ENCODE measurements at regions not wholly inside any gene's neighbourhood (a gene's known extent, or its start where the extent isn't known, plus 50 kb on each side); places are given as distances from the start of the nearest gene placed in this dataset.

- DNase-seq (ENCODE audit: low read depth in 2 of 2): no peak
Observed at GRCh38 chr9:8262625-8263622, 463.3 kb upstream of the DMAC1 start.

GRCh38 chr9:8261737-8262136 is 462.2 kb upstream of the DMAC1 start:
- DNase-seq (ENCODE audit: low read depth in 2 of 2): no peak

GRCh38 chr9:8259028-8259427 is 459.4 kb upstream of the DMAC1 start:
- no peak for DNase-seq (ENCODE audit: low read depth in 2 of 2)

DNA sequence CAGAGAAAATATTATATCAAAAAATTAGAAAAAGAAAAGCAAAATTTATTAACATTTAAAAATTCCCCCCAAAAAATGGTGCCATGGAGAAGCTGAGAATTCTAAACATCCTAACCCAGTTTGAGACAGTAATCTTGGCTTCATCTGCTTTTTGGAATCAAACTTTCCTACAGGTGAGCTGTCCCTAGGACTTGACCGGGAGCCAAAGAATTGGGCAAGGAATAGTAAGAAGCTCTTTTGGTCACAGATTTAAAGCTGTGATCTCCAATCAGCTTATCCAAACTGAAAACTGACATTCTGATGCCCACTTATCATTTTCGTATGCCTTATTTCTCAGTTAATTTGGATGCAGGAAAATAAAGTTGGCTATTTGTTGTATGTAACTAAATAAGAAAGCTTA is 457.3 kb upstream of the DMAC1 start:
- no peak for DNase-seq (ENCODE audit: low read depth in 2 of 2)

DNA sequence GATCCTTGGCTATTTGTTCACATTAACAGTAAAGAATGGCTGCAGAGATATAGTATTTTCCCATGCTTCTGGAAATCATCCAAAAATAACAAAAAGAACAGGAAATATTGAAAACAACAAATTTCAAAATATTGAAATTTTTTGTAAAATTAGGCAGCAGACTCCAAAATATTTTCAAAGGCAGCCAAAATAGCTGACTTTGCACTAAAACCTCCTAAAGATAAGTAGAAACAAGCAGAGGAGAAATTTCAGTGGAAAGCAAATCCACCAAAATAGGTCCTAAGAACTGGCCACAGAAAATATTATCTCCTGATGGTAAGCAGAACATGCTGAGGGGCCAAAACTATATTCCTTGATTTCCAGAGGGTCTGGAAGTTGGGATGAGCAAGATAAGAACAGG is 456.3 kb upstream of the DMAC1 start:
- no peak for DNase-seq (ENCODE audit: low read depth in 2 of 2)

DNA sequence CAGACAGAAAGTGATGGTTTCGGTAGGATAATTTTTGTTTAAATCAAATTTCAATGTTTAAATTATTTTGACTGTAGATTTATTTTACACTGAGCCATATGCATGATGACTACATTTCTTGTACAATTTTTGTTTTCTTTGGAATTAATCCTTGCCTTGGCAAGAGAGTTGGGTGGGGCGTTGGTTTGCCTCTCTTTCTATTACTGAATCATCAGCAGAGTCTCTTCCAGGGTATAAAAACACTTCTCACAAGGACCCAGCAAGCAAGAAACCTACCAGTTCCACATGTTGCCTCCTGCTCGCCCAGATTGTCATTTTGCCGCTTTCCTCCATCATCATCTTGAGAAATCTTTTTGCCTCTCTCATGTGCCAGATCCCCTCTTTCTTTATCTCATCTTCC is 455.0 kb upstream of the DMAC1 start:
- no peak for DNase-seq (ENCODE audit: low read depth in 2 of 2)

GRCh38 chr9:8252445-8252844 is 452.9 kb upstream of the DMAC1 start:
- DNase-seq (ENCODE audit: low read depth in 2 of 2): no peak

GRCh38 chr9:8251566-8251965 is 452.0 kb upstream of the DMAC1 start:
- no peak for DNase-seq (ENCODE audit: low read depth in 2 of 2)

- DNase-seq (ENCODE audit: low read depth in 2 of 2): no peak
Observed at GRCh38 chr9:8244505-8245092, 445.0 kb upstream of the DMAC1 start.

GRCh38 chr9:8241201-8241600 is 441.6 kb upstream of the DMAC1 start:
- DNase-seq (ENCODE audit: low read depth in 2 of 2): no peak

DNA sequence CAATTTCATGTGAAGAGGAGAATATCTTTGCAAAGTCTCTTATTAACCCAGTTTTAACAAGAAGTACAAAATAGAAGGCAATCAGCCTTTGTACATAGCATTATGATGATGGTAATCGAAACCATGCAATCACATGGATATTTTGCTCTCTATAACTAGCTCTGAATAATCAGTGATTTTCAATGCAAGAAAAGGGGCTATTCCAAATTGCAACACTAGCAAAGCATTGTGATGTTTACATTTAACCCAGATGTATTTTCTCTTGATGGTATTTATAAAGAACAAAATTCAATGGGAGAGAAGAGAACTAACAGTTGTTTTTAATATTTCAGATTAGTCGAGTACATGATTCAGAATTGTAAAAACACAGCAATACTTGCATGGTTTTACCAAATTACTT is 437.5 kb upstream of the DMAC1 start:
- no peak for DNase-seq (ENCODE audit: low read depth in 2 of 2)

- no peak for DNase-seq (ENCODE audit: low read depth in 2 of 2)
Observed at GRCh38 chr9:8235489-8235888, 435.9 kb upstream of the DMAC1 start.

DNA sequence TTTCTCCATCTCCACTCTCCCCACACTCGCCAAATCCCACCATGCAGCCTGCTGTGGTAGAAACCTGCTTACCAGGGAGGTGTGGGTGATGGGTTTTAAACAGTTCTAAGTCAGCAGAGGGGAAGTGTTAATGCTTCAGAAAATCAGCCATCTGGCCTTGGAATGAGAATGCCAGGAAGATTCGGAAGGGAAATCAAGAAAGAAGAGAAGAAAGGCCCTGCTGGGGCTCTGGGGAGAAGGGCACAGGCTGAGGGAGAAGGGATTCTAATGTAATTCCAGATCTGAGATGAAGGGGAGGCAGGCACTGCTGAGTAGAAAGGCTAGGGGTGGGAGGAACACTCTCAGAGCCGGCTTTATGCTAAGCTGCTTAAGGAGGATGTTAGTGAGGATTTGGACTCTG is 434.7 kb upstream of the DMAC1 start:
- no peak for DNase-seq (ENCODE audit: low read depth in 2 of 2)

DNA sequence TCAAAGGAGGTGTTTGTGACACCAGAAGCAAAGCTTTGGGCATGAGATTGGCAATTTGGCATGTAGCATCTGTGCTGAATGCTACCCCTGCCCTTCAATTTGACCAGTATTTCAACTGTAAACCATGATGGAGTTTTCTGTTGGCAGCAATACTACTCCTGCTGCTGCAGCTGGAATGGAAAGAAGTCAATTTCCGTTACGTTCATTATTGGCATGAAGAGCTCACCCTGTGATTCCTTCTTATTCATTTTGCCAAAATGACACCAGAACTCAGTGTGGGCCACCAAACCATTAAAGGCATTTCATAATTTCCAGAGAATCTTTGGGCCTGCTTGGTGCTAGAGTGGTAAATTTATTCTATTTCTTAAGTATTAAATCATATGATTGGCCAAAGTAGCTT is 433.1 kb upstream of the DMAC1 start:
- DNase-seq (ENCODE audit: low read depth in 2 of 2): no peak

DNA sequence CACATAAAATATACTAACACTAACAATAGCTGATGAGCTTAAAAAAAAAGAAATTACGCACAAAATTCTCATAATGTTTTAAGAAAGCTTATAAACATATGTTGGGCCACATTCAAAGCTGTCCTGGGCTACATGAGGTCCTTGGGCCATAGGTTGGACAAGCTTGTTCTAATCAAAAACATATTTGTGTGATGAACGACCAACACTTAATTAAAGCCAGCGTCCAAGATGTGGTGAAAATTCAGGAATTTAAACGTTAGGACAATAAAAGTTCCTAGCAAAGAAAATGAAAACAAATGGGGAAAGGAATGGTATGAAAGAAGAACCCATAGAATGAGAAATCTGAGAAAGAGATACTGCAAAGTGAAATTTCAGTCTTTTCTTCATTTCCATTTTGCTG is 429.6 kb upstream of the DMAC1 start:
- no peak for DNase-seq (ENCODE audit: low read depth in 2 of 2)

GRCh38 chr9:8224381-8224801 is 424.8 kb upstream of the DMAC1 start:
- DNase-seq (ENCODE audit: low read depth in 2 of 2): no peak

- no peak for DNase-seq (ENCODE audit: low read depth in 2 of 2)
Observed at GRCh38 chr9:8223861-8224260, 424.3 kb upstream of the DMAC1 start.

- no peak for DNase-seq (ENCODE audit: low read depth in 2 of 2)
Observed at GRCh38 chr9:8221462-8221861, 421.9 kb upstream of the DMAC1 start.

DNA sequence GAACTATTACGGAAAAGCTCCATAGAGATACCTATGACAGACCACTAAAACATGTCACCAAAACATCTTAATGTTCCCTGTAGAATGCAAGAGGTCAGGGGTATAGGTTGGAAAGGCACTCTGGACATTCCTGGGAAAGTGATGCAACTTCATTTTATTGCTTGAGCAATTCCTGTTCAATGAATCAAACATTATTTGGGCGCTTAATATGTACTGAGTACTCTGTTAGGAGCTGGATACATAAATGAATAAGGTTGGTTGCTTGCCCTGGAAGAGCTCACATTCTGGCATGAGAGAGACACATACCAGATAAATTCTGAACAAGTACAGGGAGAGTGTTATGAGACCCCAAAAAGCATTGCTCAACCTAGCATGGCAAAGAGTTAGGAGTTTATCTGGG is 408.9 kb upstream of the DMAC1 start:
- DNase-seq (ENCODE audit: low read depth in 2 of 2): no peak

- no peak for DNase-seq (ENCODE audit: low read depth in 2 of 2)
Observed at GRCh38 chr9:8207596-8207995, 408.0 kb upstream of the DMAC1 start.

- DNase-seq (ENCODE audit: low read depth in 2 of 2): no peak
Observed at GRCh38 chr9:8206720-8207119, 407.1 kb upstream of the DMAC1 start.

- DNase-seq (ENCODE audit: low read depth in 2 of 2): no peak
Observed at GRCh38 chr9:8205576-8205975, 406.0 kb upstream of the DMAC1 start.

GRCh38 chr9:8189881-8190280 is 390.3 kb upstream of the DMAC1 start:
- no peak for DNase-seq (ENCODE audit: low read depth in 2 of 2)
